HG02623 (cell line): ENCODE measurements at regions not wholly inside any gene's neighbourhood (a gene's known extent, or its start where the extent isn't known, plus 50 kb on each side); places are given as distances from the start of the nearest gene placed in this dataset.
"Not testable (repeated sequence)": the region's sequence is repeated elsewhere in the genome, so short reads cannot be mapped to it uniquely, and the experiment has no call there.

Source experiments
- ATAC-seq: cut with Tn5 transposase; IDR thresholded peaks from one replicate; pipeline ENCODE4 v1.9.1; 2021; ENCODE audit warnings: moderate library complexity; ENCODE audit not compliant: unreplicated experiment

- ATAC-seq = no peak
Observed at GRCh38 chrX:42832764-42833549, 55.0 kb upstream of the PPP1R2C start.

GRCh38 chrX:42833550-42833940, 55.6 kb upstream of the PPP1R2C start:
- ATAC-seq = not testable (repeated sequence)

- no peak for ATAC-seq
Observed at GRCh38 chrX:42837101-42837726, 59.3 kb upstream of the PPP1R2C start.

GRCh38 chrX:42837747-42838146, 59.8 kb upstream of the PPP1R2C start:
- ATAC-seq = peak; percentile 66

- no peak for ATAC-seq
Observed at GRCh38 chrX:42839632-42840031, 61.7 kb upstream of the PPP1R2C start.

- ATAC-seq = no peak
Observed at GRCh38 chrX:42846741-42847140, 68.8 kb upstream of the PPP1R2C start.

GRCh38 chrX:42855259-42855658, 77.3 kb upstream of the PPP1R2C start:
- ATAC-seq = no peak

- no peak for ATAC-seq
Observed at GRCh38 chrX:42857766-42858165, 79.8 kb upstream of the PPP1R2C start.

- ATAC-seq = no peak
Observed at GRCh38 chrX:42869011-42869410, 91.0 kb upstream of the PPP1R2C start.

GRCh38 chrX:42869659-42870476, 91.9 kb upstream of the PPP1R2C start:
- peak; percentile 89 for ATAC-seq

GRCh38 chrX:42886519-42886918, 108.6 kb upstream of the PPP1R2C start:
- ATAC-seq = no peak

- no peak for ATAC-seq
Observed at GRCh38 chrX:42900947-42901346, 123.0 kb upstream of the PPP1R2C start.

GRCh38 chrX:42902513-42902912, 124.5 kb upstream of the PPP1R2C start:
- no peak for ATAC-seq

GRCh38 chrX:42920752-42921151, 142.8 kb upstream of the PPP1R2C start:
- no peak for ATAC-seq

- no peak for ATAC-seq
Observed at GRCh38 chrX:42930071-42930470, 152.1 kb upstream of the PPP1R2C start.

GRCh38 chrX:42930951-42931350, 153.0 kb upstream of the PPP1R2C start:
- no peak for ATAC-seq

GRCh38 chrX:42933187-42933586, 155.2 kb upstream of the PPP1R2C start:
- no peak for ATAC-seq

GRCh38 chrX:42934020-42934726, 156.2 kb upstream of the PPP1R2C start:
- peak; percentile 95 for ATAC-seq

GRCh38 chrX:42941671-42942070, 163.7 kb upstream of the PPP1R2C start:
- ATAC-seq = no peak

- peak; percentile 68 for ATAC-seq
Observed at GRCh38 chrX:42943051-42943974, 165.3 kb upstream of the PPP1R2C start.
